GM11168 (cell line): ENCODE measurements at regions not wholly inside any gene's neighbourhood (a gene's known extent, or its start where the extent isn't known, plus 50 kb on each side); places are given as distances from the start of the nearest gene placed in this dataset.
"Not testable (repeated sequence)": the region's sequence is repeated elsewhere in the genome, so short reads cannot be mapped to it uniquely, and the experiment has no call there.

ENCODE experiments used
- in situ Hi-C: fragments of 300-500 bp; cut with MboI; formaldehyde crosslinking; loops from one replicate; pipeline ENCODE4 v1.12.0; 2022; ENCODE audit warnings: low sequenced_read_pairs; ENCODE audit not compliant: unreplicated experiment

- in situ Hi-C loops, result no loop called here
Measured at GRCh38 chr3:39558775-39559306, 91.4 kb downstream of the MOBP start.

GRCh38 chr3:39559543-39559942 is 92.1 kb downstream of the MOBP start:
- in situ Hi-C loops, result no loop called here

- in situ Hi-C loops, result no loop called here
Measured at GRCh38 chr3:39568508-39568907, 101.0 kb downstream of the MOBP start.

GRCh38 chr3:39569095-39569494 is 101.6 kb downstream of the MOBP start:
- in situ Hi-C loops, result no loop called here

GRCh38 chr3:39573392-39573791 is 105.9 kb downstream of the MOBP start:
- in situ Hi-C loops, result no loop called here

GRCh38 chr3:39577541-39577940 is 110.1 kb downstream of the MOBP start:
- in situ Hi-C loops, result no loop called here

GRCh38 chr3:39586215-39586614 is 118.7 kb downstream of the MOBP start:
- in situ Hi-C loops, result not testable (repeated sequence)

- in situ Hi-C loops, result no loop called here
Measured at GRCh38 chr3:39587113-39587512, 119.6 kb downstream of the MOBP start.

GRCh38 chr3:39590806-39591205 is 123.3 kb downstream of the MOBP start:
- in situ Hi-C loops, result no loop called here

GRCh38 chr3:39592311-39593050 is 125.0 kb downstream of the MOBP start:
- in situ Hi-C loops, result no loop called here

- in situ Hi-C loops, result no loop called here
Measured at GRCh38 chr3:39593341-39593740, 125.9 kb downstream of the MOBP start.

- in situ Hi-C loops, result no loop called here
Measured at GRCh38 chr3:39601241-39601640, 133.8 kb downstream of the MOBP start.

- in situ Hi-C loops, result no loop called here
Measured at GRCh38 chr3:39605837-39606236, 138.4 kb downstream of the MOBP start.

- in situ Hi-C loops, result no loop called here
Measured at GRCh38 chr3:39626198-39626597, 158.7 kb downstream of the MOBP start.

GRCh38 chr3:39631136-39631535 is 163.7 kb downstream of the MOBP start:
- in situ Hi-C loops, result no loop called here

GRCh38 chr3:39637807-39638206 is 170.3 kb downstream of the MOBP start:
- in situ Hi-C loops, result no loop called here

GRCh38 chr3:39638301-39638700 is 170.8 kb downstream of the MOBP start:
- in situ Hi-C loops, result no loop called here

- in situ Hi-C loops, result no loop called here
Measured at GRCh38 chr3:39639344-39640236, 169.8 kb upstream of the MYRIP start.

- in situ Hi-C loops, result no loop called here
Measured at GRCh38 chr3:39641274-39641673, 168.1 kb upstream of the MYRIP start.

GRCh38 chr3:39644176-39644575 is 165.2 kb upstream of the MYRIP start:
- in situ Hi-C loops, result no loop called here

GRCh38 chr3:39651256-39651655 is 158.2 kb upstream of the MYRIP start:
- in situ Hi-C loops, result not testable (repeated sequence)
